ENCODE measurements at regions not wholly inside any gene's neighbourhood (a gene's known extent, or its start where the extent isn't known, plus 50 kb on each side); places are given as distances from the start of the nearest gene placed in this dataset.

DNA sequence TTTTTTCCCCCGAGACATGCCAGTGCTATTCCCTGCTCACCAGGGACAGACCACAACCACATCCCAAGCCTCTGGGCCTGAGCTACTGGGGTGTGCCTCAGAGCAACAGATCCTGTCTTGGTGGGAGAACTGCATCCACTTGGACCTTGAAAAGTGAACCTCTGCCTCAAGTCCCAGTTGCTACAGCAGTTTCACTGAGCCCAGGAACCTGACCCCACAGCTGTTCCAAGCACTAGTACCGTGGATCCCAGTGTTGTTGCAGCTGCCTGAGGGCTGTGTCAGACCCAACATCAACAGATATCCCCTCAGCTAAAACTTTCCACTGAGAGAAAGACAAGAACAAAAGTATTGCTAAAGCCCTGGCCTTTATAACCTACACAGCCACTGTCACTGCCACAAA lies 373.0 kb downstream of the PLPP3 start:
- TF ChIP-seq POLR2A (IDR thresholded peaks at IDR 0.05), result no peak
- TF ChIP-seq POLR2AphosphoS5 (IDR thresholded peaks at IDR 0.05), result no peak
- no peak for TF ChIP-seq CTCF (IDR thresholded peaks at IDR 0.05 in 8 of 11, conservative IDR thresholded peaks at IDR 0.05 in 3 of 11)
- no peak for DNase-seq
- no peaks in the 10 kb centered on the region for H3K27me3 ChIP-seq (replicated peaks in 1 of 7)
- H3K27ac ChIP-seq, result no peak overlapping the region
- H3K4me3 ChIP-seq, result no peak overlapping the region
- intact Hi-C loops (cut with DNase I; ENCODE audit: low total_unique reads), result no loop called here
- WGBS, 5 donors, result 70 to 100% (median 87%) methylated on average over 1 to 2 of the region's 2 CpGs
- H3K9me3 ChIP-seq, result peaks cover 0 to 22% (median 13%) of the 10 kb centered on the region in 8 donors
- no peaks in the 10 kb centered on the region for H3K36me3 ChIP-seq
- no peaks in the 10 kb centered on the region for H3K4me1 ChIP-seq

DNA sequence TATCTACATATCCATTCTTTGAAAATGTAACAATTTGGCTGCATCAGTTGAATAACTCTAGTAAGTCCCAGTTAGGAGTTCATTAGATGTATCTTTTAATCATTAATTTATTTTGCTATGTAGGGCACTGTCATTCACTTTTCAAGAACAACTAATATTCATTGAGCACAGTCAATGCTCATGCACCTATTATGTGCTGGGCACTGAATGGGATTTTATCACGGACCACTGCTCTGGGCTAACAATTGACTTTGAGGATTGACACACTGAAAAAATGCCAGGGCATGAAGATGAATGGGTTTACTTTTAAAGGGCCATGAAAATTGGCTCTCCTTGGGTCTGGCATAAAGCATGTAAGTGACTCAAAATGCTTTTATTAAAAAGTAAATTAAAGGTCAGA lies 375.2 kb downstream of the PLPP3 start:
- DNase-seq, result no peak
- H3K4me3 ChIP-seq, result no peak overlapping the region
- H3K27me3 ChIP-seq (replicated peaks in 1 of 7), result no peaks in the 10 kb centered on the region
- H3K9me3 ChIP-seq, result peaks cover 0 to 22% (median 13%) of the 10 kb centered on the region in 8 donors
- 78 to 93% (median 86%) methylated on average over 1 of the region's 1 CpG for whole genome bisulfite sequencing, 5 donors
- H3K36me3 ChIP-seq, result no peaks in the 10 kb centered on the region
- intact Hi-C loops (cut with DNase I; ENCODE audit: low total_unique reads), result no loop called here
- no peak overlapping the region for H3K27ac ChIP-seq
- H3K4me1 ChIP-seq, result no peaks in the 10 kb centered on the region
- TF ChIP-seq POLR2AphosphoS5 (IDR thresholded peaks at IDR 0.05) (no peak), POLR2A (IDR thresholded peaks at IDR 0.05) (no peak), CTCF (IDR thresholded peaks at IDR 0.05 in 8 of 11, conservative IDR thresholded peaks at IDR 0.05 in 3 of 11) (no peak)

DNA sequence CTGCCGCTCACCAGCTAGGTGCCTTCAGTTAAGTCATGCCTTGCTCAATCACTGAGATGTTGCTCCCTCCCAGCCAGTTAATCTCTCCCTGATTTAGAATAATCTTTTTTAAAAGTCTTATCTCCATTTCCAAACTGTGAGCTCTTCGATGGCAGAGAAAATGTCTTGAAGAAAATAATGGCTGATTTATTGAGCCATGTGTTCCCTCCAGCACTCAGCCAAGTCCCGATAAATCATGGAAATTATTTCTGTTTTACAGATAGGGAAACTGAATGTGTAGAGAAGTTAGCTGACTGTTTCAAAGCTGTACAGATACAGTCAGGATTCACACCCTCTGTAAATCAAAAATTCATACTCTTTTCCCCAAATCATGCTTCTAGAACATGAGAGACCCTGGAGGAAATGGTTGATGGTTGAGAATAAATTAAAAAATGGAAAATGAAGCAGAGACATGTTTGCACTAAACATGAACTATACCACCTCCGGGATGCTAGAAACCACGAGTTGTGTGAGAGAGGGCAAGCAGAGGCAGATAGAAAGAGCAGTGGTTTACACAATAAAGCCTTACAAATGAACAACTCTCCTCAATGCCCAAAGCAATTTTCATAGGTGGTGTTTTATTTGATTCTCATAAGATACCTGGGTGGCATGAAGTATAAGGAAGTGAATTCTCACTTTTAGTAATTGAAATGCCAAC lies 376.4 kb downstream of the PLPP3 start:
- TF ChIP-seq POLR2A (IDR thresholded peaks at IDR 0.05), result no peak
- TF ChIP-seq CTCF (IDR thresholded peaks at IDR 0.05 in 8 of 11, conservative IDR thresholded peaks at IDR 0.05 in 3 of 11), result no peak
- TF ChIP-seq POLR2AphosphoS5 (IDR thresholded peaks at IDR 0.05), result no peak
- 57 to 73% (median 68%) methylated on average over 5 of the region's 5 CpGs for WGBS, 5 donors
- DNase-seq, result no peak

DNA sequence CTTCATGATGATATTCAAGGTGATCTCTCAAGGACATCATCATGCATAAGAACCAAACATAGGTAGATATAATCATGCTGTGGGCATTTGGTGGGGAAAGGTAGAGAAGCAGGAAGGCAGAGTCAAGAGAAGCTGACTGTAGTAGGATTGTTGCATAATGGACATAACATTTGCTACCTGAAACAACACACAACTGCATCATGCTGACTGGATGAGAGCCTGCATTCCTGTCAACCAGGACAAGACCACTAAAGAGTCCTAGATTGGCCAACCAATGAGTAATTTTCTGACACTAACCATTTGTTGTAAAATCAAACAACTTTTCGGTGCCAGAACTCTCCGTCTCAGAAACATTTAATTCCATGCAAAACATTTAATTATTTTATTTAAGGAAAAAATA lies 377.2 kb downstream of the PLPP3 start:
- no peak for DNase-seq
- Histone ChIP-seq H3K9me3 (peaks cover 0 to 13% (median 8%) of the 10 kb centered on the region in 8 donors), H3K4me3 (no peak overlapping the region), H3K4me1 (no peaks in the 10 kb centered on the region), H3K36me3 (no peaks in the 10 kb centered on the region), H3K27ac (no peak overlapping the region), H3K27me3 (replicated peaks in 1 of 7) (no peaks in the 10 kb centered on the region)
- intact Hi-C loops (cut with DNase I; ENCODE audit: low total_unique reads), result no loop called here
- 83 to 100% (median 95%) methylated on average over 2 of the region's 2 CpGs for WGBS, 5 donors
- no peak for TF ChIP-seq POLR2A (IDR thresholded peaks at IDR 0.05)
- TF ChIP-seq CTCF (IDR thresholded peaks at IDR 0.05 in 8 of 11, conservative IDR thresholded peaks at IDR 0.05 in 3 of 11), result no peak
- TF ChIP-seq POLR2AphosphoS5 (IDR thresholded peaks at IDR 0.05), result no peak

More for the DNA sequence above, 376.4 kb downstream of the PLPP3 start:
- Histone ChIP-seq H3K4me3 (no peak overlapping the region), H3K9me3 (peaks cover 0 to 21% (median 13%) of the 10 kb centered on the region in 8 donors), H3K27ac (no peak overlapping the region), H3K4me1 (no peaks in the 10 kb centered on the region), H3K27me3 (replicated peaks in 1 of 7) (no peaks in the 10 kb centered on the region), H3K36me3 (no peaks in the 10 kb centered on the region)
- intact Hi-C loops (cut with DNase I; ENCODE audit: low total_unique reads), result no loop called here
